ENCODE measurements at regions not wholly inside any gene's neighbourhood (a gene's known extent, or its start where the extent isn't known, plus 50 kb on each side); places are given as distances from the start of the nearest gene placed in this dataset.

GRCh38 chrX:45447995-45448394 lies 247.3 kb upstream of the DIPK2B start:
- H3K27ac ChIP-seq, result no peak overlapping the region
- TF ChIP-seq CTCF (IDR thresholded peaks at IDR 0.05) (no peak), ZFX (IDR thresholded peaks at IDR 0.05; ENCODE audit: borderline replicate concordance) (no peak)

GRCh38 chrX:45447331-45447730 lies 246.7 kb upstream of the DIPK2B start:
- TF ChIP-seq ZFX (IDR thresholded peaks at IDR 0.05; ENCODE audit: borderline replicate concordance) (no peak), CTCF (IDR thresholded peaks at IDR 0.05) (no peak)
- no peak overlapping the region for H3K27ac ChIP-seq

GRCh38 chrX:45445745-45446412 lies 245.2 kb upstream of the DIPK2B start:
- no peak for TF ChIP-seq ZFX (IDR thresholded peaks at IDR 0.05; ENCODE audit: borderline replicate concordance)
- TF ChIP-seq CTCF (IDR thresholded peaks at IDR 0.05), result no peak
- H3K27ac ChIP-seq, result no peak overlapping the region

- H3K27ac ChIP-seq, result no peak overlapping the region
- no peak for TF ChIP-seq CTCF (IDR thresholded peaks at IDR 0.05)
- TF ChIP-seq ZFX (IDR thresholded peaks at IDR 0.05; ENCODE audit: borderline replicate concordance), result no peak
Observed at GRCh38 chrX:45437186-45437585, 236.5 kb upstream of the DIPK2B start.

- TF ChIP-seq ZFX (IDR thresholded peaks at IDR 0.05; ENCODE audit: borderline replicate concordance) (no peak), CTCF (IDR thresholded peaks at IDR 0.05) (no peak)
Observed at GRCh38 chrX:45435481-45435880, 234.8 kb upstream of the DIPK2B start.

GRCh38 chrX:45434231-45434630 lies 233.6 kb upstream of the DIPK2B start:
- H3K27ac ChIP-seq, result no peak overlapping the region
- TF ChIP-seq CTCF (IDR thresholded peaks at IDR 0.05) (no peak), ZFX (IDR thresholded peaks at IDR 0.05; ENCODE audit: borderline replicate concordance) (no peak)

More at GRCh38 chrX:45435481-45435880, 234.8 kb upstream of the DIPK2B start:
- no peak overlapping the region for H3K27ac ChIP-seq

GRCh38 chrX:45428831-45429230 lies 228.2 kb upstream of the DIPK2B start:
- no peak overlapping the region for H3K27ac ChIP-seq
- no peak for TF ChIP-seq CTCF (IDR thresholded peaks at IDR 0.05)
